Loucy (cell line): ENCODE measurements at regions not wholly inside any gene's neighbourhood (a gene's known extent, or its start where the extent isn't known, plus 50 kb on each side); places are given as distances from the start of the nearest gene placed in this dataset.

ENCODE experiments used
- CTCF ChIP-seq: fragments of 200-600 bp; sonication (generic); conservative IDR thresholded peaks from 2 replicates; pipeline ENCODE4 v1.5.1; 2014; ENCODE audit warnings: mild to moderate bottlenecking, antibody characterized with exemption, low read length
- EZH2phosphoT487 ChIP-seq: fragments of 200-600 bp; IDR thresholded peaks from 2 replicates; pipeline ENCODE4 v1.6.1; 2018; ENCODE audit warnings: antibody characterized with exemption, mild to moderate bottlenecking, moderate library complexity, borderline replicate concordance

GRCh38 chr9:20002011-20002410 lies 213.2 kb upstream of the SLC24A2 start:
- TF ChIP-seq CTCF (no peak), EZH2phosphoT487 (no peak)
